Amygdala (tissue), 56 donors: ENCODE measurements at regions not wholly inside any gene's neighbourhood (a gene's known extent, or its start where the extent isn't known, plus 50 kb on each side); places are given as distances from the start of the nearest gene placed in this dataset.

Experiments used
- DNase-seq, 56 donors: peaks; one replicate each; lab custom pipeline; 2025; lab: John Stamatoyannopoulos, UW

- no peak for DNase-seq
Observed at GRCh38 chr11:127588431-127588830, 587.9 kb upstream of the KIRREL3 start.

- DNase-seq: no peak
Observed at GRCh38 chr11:127587511-127587910, 586.9 kb upstream of the KIRREL3 start.

GRCh38 chr11:127576210-127576609 is 575.6 kb upstream of the KIRREL3 start:
- DNase-seq: no peak

GRCh38 chr11:127574478-127574877 is 573.9 kb upstream of the KIRREL3 start:
- DNase-seq: no peak

GRCh38 chr11:127568891-127569290 is 568.3 kb upstream of the KIRREL3 start:
- no peak for DNase-seq

GRCh38 chr11:127567237-127567932 is 566.8 kb upstream of the KIRREL3 start:
- DNase-seq: no peak

- DNase-seq: no peak
Observed at GRCh38 chr11:127564810-127565209, 564.2 kb upstream of the KIRREL3 start.

GRCh38 chr11:127559978-127560377 is 559.4 kb upstream of the KIRREL3 start:
- no peak for DNase-seq

GRCh38 chr11:127552446-127552845 is 551.9 kb upstream of the KIRREL3 start:
- DNase-seq: no peak

GRCh38 chr11:127531167-127531566 is 530.6 kb upstream of the KIRREL3 start:
- no peak for DNase-seq

GRCh38 chr11:127528297-127528696 is 527.7 kb upstream of the KIRREL3 start:
- DNase-seq: no peak

- DNase-seq: peak in 10 of 56 donors; percentile 1 to 41 (median 6)
Observed at GRCh38 chr11:127524618-127525017, 524.0 kb upstream of the KIRREL3 start.

GRCh38 chr11:127521413-127521812 is 520.8 kb upstream of the KIRREL3 start:
- DNase-seq: no peak

- DNase-seq: no peak
Observed at GRCh38 chr11:127507851-127508250, 507.3 kb upstream of the KIRREL3 start.

GRCh38 chr11:127506647-127507046 is 506.1 kb upstream of the KIRREL3 start:
- no peak for DNase-seq

- no peak for DNase-seq
Observed at GRCh38 chr11:127506126-127506525, 505.6 kb upstream of the KIRREL3 start.

GRCh38 chr11:127496165-127496564 is 495.6 kb upstream of the KIRREL3 start:
- no peak for DNase-seq

- peak in 1 of 56 donors; percentile 22 for DNase-seq
Observed at GRCh38 chr11:127493330-127494022, 492.9 kb upstream of the KIRREL3 start.

GRCh38 chr11:127492029-127492428 is 491.5 kb upstream of the KIRREL3 start:
- DNase-seq: no peak

GRCh38 chr11:127491589-127491988 is 491.0 kb upstream of the KIRREL3 start:
- no peak for DNase-seq

GRCh38 chr11:127490896-127491295 is 490.3 kb upstream of the KIRREL3 start:
- DNase-seq: no peak

- DNase-seq: no peak
Observed at GRCh38 chr11:127485541-127485940, 485.0 kb upstream of the KIRREL3 start.
